ENCODE measurements at regions not wholly inside any gene's neighbourhood (a gene's known extent, or its start where the extent isn't known, plus 50 kb on each side); places are given as distances from the start of the nearest gene placed in this dataset.

DNA sequence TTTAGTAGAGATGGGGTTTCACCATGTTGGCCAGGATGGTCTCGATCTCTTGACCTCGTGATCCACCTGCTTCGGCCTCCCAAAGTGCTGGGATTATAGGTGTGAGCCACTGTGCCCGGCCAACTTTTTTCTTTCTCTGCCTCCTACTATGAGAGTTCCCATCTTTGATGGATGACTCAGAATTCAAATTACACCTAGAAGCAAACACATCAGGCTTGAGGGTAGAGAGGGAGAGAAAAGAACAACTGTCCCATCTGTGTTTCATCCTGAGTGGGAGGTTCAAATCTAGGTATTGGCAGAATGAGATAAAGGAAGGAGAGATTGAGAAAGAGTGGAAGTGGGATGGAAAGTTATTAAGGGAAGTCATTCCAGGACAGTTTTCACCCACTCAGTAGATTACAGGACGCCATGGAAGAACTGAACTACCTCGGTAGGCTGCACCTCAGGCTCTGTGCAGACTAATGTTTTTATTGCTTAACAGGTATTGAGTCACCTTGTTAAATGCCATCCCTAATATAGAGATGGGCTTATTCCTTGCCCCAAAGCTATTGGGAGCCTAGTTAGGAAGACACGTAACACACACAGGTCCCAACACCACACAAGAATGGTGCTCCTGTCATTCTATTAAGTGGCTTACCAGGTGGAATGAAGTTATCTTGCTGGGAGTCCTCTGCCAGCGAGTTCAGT lies 275.7 kb downstream of the SOX4 start:
- TF ChIP-seq EP300 (IDR thresholded peaks at IDR 0.05) (no peak), POLR2A (IDR thresholded peaks at IDR 0.05) (no peak), POLR2AphosphoS5 (IDR thresholded peaks at IDR 0.05) (no peak)
- TF ChIP-seq, protein P1, sequence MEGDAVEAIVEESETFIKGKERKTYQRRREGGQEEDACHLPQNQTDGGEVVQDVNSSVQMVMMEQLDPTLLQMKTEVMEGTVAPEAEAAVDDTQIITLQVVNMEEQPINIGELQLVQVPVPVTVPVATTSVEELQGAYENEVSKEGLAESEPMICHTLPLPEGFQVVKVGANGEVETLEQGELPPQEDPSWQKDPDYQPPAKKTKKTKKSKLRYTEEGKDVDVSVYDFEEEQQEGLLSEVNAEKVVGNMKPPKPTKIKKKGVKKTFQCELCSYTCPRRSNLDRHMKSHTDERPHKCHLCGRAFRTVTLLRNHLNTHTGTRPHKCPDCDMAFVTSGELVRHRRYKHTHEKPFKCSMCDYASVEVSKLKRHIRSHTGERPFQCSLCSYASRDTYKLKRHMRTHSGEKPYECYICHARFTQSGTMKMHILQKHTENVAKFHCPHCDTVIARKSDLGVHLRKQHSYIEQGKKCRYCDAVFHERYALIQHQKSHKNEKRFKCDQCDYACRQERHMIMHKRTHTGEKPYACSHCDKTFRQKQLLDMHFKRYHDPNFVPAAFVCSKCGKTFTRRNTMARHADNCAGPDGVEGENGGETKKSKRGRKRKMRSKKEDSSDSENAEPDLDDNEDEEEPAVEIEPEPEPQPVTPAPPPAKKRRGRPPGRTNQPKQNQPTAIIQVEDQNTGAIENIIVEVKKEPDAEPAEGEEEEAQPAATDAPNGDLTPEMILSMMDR (IDR thresholded peaks at IDR 0.05) = no peak

All from suprapubic skin (tissue), 4 donors.